PC-3 (cell line): ENCODE measurements at regions not wholly inside any gene's neighbourhood (a gene's known extent, or its start where the extent isn't known, plus 50 kb on each side); places are given as distances from the start of the nearest gene placed in this dataset.

Source experiments
- ATAC-seq: fragments of 200-7000 bp; cut with Tn5 transposase; 2 replicates; pipeline ENCODE4 v1.9.1; 2020; ENCODE audit warnings: mild to moderate bottlenecking, moderate library complexity
- BruUV-seq: library from RNA; stranded (reverse); fragments of 400-500 nt; replicated peaks from 2 replicates; lab custom pipeline; 2021; lab: Mats Ljungman, UMichigan
- CTCF ChIA-PET: fragments of 300-600 bp; sonication (Branson Sonifier 250); formaldehyde crosslinking; loops from one replicate; lab custom pipeline; 2022; ENCODE audit warnings: antibody characterized with exemption; lab: Charles Lee
- POLR2A ChIA-PET: fragments of 300-600 bp; sonication (Branson Sonifier 250); formaldehyde crosslinking; loops from one replicate; lab custom pipeline; 2022; ENCODE audit warnings: antibody characterized with exemption; ENCODE audit not compliant: unreplicated experiment; lab: Charles Lee
- DNase-seq: peaks from one replicate; pipeline ENCODE4 v3.0.0-alpha.2; 2015
- H2AFZ ChIP-seq: fragments of 300-600 bp; sonication (generic); 2 replicates; pipeline ENCODE4 v1.6.0; 2016; ENCODE audit warnings: antibody characterized with exemption, low read length
- H3F3A ChIP-seq: fragments of 300-600 bp; sonication (generic); one replicate; pipeline ENCODE4 v1.6.0; 2017; ENCODE audit warnings: antibody characterized with exemption, low read length, control low read depth, mild to moderate bottlenecking; ENCODE audit not compliant: unreplicated experiment
- H3K27ac ChIP-seq: fragments of 300-600 bp; sonication (generic); 2 replicates; pipeline ENCODE4 v1.5.1; 2016; ENCODE audit warnings: mild to moderate bottlenecking, low read length
- H3K27me3 ChIP-seq: fragments of 300-600 bp; sonication (generic); 2 replicates; pipeline ENCODE4 v1.6.1; 2016; ENCODE audit warnings: low read length, mixed read lengths
- H3K36me3 ChIP-seq: fragments of 300-600 bp; sonication (generic); 2 replicates; pipeline ENCODE4 v1.6.1; 2016; ENCODE audit warnings: low read depth, mixed run types, low read length, mixed read lengths
- H3K4me1 ChIP-seq: fragments of 300-600 bp; sonication (generic); 2 replicates; pipeline ENCODE4 v1.5.1; 2016; ENCODE audit warnings: low read length; ENCODE audit not compliant: insufficient read depth
- H3K4me2 ChIP-seq: fragments of 300-600 bp; sonication (generic); 2 replicates; pipeline ENCODE4 v1.6.0; 2016; ENCODE audit warnings: low read length
- H3K4me3 ChIP-seq: fragments of 300-600 bp; sonication (generic); 2 replicates; pipeline ENCODE4 v1.5.1; 2016; ENCODE audit warnings: mild to moderate bottlenecking, low read length, mixed read lengths
- H3K79me2 ChIP-seq: fragments of 300-600 bp; sonication (generic); 2 replicates; pipeline ENCODE4 v1.6.1; 2017; ENCODE audit warnings: low read length, mixed read lengths
- H3K9ac ChIP-seq: fragments of 300-600 bp; sonication (generic); 2 replicates; pipeline ENCODE4 v1.6.0; 2016; ENCODE audit warnings: mild to moderate bottlenecking, low read length
- H3K9me2 ChIP-seq: fragments of 300-600 bp; sonication (generic); replicated peaks from 2 replicates; pipeline ENCODE4 v1.6.1; 2016; ENCODE audit warnings: mixed run types, low read length, mixed read lengths
- H3K9me3 ChIP-seq: fragments of 300-600 bp; sonication (generic); 2 replicates; pipeline ENCODE4 v1.6.1; 2016; ENCODE audit warnings: low read length, mixed read lengths
- H4K20me1 ChIP-seq: fragments of 300-600 bp; sonication (generic); 2 replicates; pipeline ENCODE4 v1.6.1; 2016; ENCODE audit warnings: low read length, mixed read lengths
- EZH2 ChIP-seq: fragments of 300-600 bp; sonication (generic); IDR thresholded peaks from one replicate; pipeline ENCODE4 v1.6.1; 2017; ENCODE audit warnings: antibody characterized with exemption, mild to moderate bottlenecking, low read length; ENCODE audit not compliant: unreplicated experiment
- EZH2phosphoT487 ChIP-seq: fragments of 300-600 bp; sonication (generic); IDR thresholded peaks from 2 replicates; pipeline ENCODE4 v1.6.1; 2018; ENCODE audit warnings: mild to moderate bottlenecking, antibody characterized with exemption, low read length, borderline replicate concordance
- intact Hi-C: fragments of 100-400 bp; cut with micrococcal nuclease; formaldehyde crosslinking; loops from 2 replicates; pipeline ENCODE4 v1.9.0; 2023
- TF ChIP-seq, protein P1 (sequence below): fragments of 300-600 bp; sonication (generic); conservative IDR thresholded peaks from 2 replicates; pipeline ENCODE4 v1.5.1; 2017; ENCODE audit warnings: antibody characterized with exemption, low read depth, mild to moderate bottlenecking, low read length

- Histone ChIP-seq H3K4me2 (no peak overlapping the region), H3K36me3 (no peaks in the 10 kb centered on the region), H3K9me3 (no peaks in the 10 kb centered on the region), H3F3A (no peaks in the 10 kb centered on the region), H3K27me3 (peaks cover 47% of the 10 kb centered on the region), H3K9ac (no peak overlapping the region), H4K20me1 (no peaks in the 10 kb centered on the region), H3K4me3 (no peak overlapping the region), H3K9me2 (no peaks in the 10 kb centered on the region), H3K79me2 (no peaks in the 10 kb centered on the region), H3K27ac (no peak overlapping the region), H3K4me1 (no peaks in the 10 kb centered on the region), H2AFZ (no peak overlapping the region)
- no peak for TF ChIP-seq EZH2
- TF ChIP-seq, protein P1, sequence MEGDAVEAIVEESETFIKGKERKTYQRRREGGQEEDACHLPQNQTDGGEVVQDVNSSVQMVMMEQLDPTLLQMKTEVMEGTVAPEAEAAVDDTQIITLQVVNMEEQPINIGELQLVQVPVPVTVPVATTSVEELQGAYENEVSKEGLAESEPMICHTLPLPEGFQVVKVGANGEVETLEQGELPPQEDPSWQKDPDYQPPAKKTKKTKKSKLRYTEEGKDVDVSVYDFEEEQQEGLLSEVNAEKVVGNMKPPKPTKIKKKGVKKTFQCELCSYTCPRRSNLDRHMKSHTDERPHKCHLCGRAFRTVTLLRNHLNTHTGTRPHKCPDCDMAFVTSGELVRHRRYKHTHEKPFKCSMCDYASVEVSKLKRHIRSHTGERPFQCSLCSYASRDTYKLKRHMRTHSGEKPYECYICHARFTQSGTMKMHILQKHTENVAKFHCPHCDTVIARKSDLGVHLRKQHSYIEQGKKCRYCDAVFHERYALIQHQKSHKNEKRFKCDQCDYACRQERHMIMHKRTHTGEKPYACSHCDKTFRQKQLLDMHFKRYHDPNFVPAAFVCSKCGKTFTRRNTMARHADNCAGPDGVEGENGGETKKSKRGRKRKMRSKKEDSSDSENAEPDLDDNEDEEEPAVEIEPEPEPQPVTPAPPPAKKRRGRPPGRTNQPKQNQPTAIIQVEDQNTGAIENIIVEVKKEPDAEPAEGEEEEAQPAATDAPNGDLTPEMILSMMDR = no peak
- TF ChIP-seq EZH2phosphoT487 = no peak
- no TSS peak for BruUV-seq
- ATAC-seq (no peak), DNase-seq (no peak)
- CTCF ChIA-PET = no interaction called here
- intact Hi-C loops = no loop called here
- POLR2A ChIA-PET = no interaction called here
These were observed 61.7 kb upstream of the UBE3C start for GRCh38 chr7:157077021-157077420.

DNA sequence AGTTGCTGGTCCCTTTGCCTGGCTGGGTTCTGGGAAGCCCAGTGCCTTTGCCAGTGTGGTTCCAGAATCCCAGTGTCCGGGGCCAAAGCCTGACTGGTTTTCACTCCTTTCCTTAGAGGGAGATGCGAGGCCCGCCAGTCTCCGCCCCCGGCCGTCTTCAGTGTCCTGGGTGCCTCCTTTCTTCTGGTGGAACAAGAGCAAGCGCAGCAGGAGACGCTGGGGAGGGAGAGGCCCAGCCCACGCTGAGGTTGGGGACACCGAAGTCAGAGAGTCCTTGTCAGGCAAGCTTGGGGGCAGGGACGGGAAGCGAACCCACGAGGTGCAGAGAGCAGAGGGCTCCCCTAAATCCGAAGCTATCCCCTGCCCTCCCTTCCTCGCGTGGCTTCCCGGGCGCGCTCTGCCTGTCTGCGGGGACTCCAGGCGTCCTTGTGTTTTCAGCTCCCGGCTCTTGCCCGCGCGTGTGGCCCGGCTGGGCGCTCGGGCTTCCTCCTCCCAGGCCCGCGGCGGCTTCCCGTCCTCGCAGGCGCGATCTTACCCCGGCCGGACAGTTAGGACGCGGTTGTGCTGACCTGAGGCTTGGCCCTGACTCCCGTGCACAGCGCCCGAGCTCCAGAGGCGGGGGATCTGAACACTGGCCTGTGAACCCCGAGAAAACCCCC is 60.6 kb upstream of the UBE3C start:
- CTCF ChIA-PET = no interaction called here
- Histone ChIP-seq H3F3A (no peaks in the 10 kb centered on the region), H3K79me2 (no peaks in the 10 kb centered on the region), H3K4me1 (no peaks in the 10 kb centered on the region), H4K20me1 (no peaks in the 10 kb centered on the region), H3K36me3 (no peaks in the 10 kb centered on the region), H3K9ac (no peak overlapping the region), H3K4me3 (no peak overlapping the region), H3K9me2 (no peaks in the 10 kb centered on the region), H3K27me3 (peaks cover 39% of the 10 kb centered on the region), H2AFZ (no peak overlapping the region), H3K27ac (no peak overlapping the region), H3K9me3 (no peaks in the 10 kb centered on the region), H3K4me2 (no peak overlapping the region)
- TF ChIP-seq EZH2 (no peak), EZH2phosphoT487 (no peak)
- TF ChIP-seq, protein P1 = no peak
- no TSS peak for BruUV-seq
- ATAC-seq = no peak
- DNase-seq = no peak
- intact Hi-C loops = no loop called here
- POLR2A ChIA-PET = no interaction called here

GRCh38 chr7:157079116-157079515 is 59.6 kb upstream of the UBE3C start:
- TF ChIP-seq, protein P1 = no peak
- TF ChIP-seq EZH2phosphoT487 (no peak), EZH2 (no peak)
- H2AFZ ChIP-seq = no peak overlapping the region
- H3K9me2 ChIP-seq = no peaks in the 10 kb centered on the region
- intact Hi-C loops = no loop called here
- POLR2A ChIA-PET = no interaction called here
- no peaks in the 10 kb centered on the region for H3K4me1 ChIP-seq
- DNase-seq (no peak), ATAC-seq (no peak)
- no peak overlapping the region for H3K9ac ChIP-seq
- CTCF ChIA-PET = no interaction called here
- no peaks in the 10 kb centered on the region for H3F3A ChIP-seq
- H3K4me3 ChIP-seq = no peak overlapping the region
- no peak overlapping the region for H3K4me2 ChIP-seq
- peaks cover 29% of the 10 kb centered on the region for H3K27me3 ChIP-seq
- no peaks in the 10 kb centered on the region for H4K20me1 ChIP-seq
- no TSS peak for BruUV-seq
- no peaks in the 10 kb centered on the region for H3K9me3 ChIP-seq
- no peaks in the 10 kb centered on the region for H3K79me2 ChIP-seq
- H3K36me3 ChIP-seq = no peaks in the 10 kb centered on the region
- H3K27ac ChIP-seq = no peak overlapping the region
